Stimulated activated CD8-positive, alpha-beta memory T cell treated with anti-CD3 and anti-CD28 coated beads, Interleukin-12 subunit alpha, Interleukin-12 subunit beta, amount 100 ng/mL, for 24 hours (primary cell): ENCODE measurements at regions not wholly inside any gene's neighbourhood (a gene's known extent, or its start where the extent isn't known, plus 50 kb on each side); places are given as distances from the start of the nearest gene placed in this dataset.
"Not testable (repeated sequence)": the region's sequence is repeated elsewhere in the genome, so short reads cannot be mapped to it uniquely, and the experiment has no call there.

Experiments used
- DNase-seq: peaks from one replicate; pipeline ENCODE4 v3.0.0-alpha.2; 2020; ENCODE audit errors: extremely low read depth

DNA sequence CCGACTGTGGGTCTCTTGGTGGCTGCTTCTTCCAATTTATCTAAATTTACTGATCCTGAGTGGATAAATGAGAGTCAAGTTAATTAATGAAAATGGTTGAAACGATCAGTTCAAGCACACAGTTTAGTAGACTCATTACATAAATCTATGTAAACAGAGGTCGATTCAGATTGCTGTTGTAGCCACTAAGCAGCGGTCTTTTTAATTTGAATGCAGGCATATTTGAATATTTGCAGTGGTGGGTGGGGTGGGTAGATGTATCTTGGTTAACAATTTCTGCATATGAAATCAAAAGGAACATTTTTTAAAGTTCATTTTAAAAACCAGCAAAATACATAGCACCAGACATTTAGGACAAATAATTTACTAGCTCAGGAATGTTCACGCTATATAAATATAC lies 325.9 kb downstream of the KLF12 start:
- DNase-seq = no peak

DNA sequence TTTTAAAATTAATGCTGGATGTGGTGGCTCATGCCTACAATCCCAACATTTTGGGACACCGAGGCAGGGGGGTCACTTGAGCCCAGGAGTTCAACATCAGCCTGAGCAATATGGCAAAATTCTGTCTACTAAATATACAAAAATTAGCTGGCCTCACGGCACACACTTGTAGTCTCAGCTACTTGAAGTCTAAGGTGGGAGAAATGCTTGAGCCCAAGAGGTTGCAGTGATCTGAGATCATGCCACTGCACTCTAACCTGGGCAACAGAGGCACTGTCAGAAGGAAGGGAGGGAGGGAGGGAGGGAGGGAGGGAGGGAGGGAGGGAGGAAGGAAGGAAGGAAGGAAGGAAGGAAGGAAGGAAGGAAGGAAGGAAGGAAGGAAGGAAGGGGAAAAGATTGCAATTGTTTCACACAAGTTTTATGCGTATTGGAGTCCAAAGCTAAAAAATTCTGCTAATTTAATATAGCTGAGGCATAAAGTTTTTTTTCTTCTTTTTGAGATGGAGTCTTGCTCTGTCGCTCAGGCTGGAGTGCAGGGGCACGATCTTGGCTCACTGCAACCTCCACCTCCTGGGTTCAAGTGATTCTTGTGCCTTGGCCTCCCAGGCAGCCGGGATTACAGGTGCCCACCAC lies 328.8 kb downstream of the KLF12 start:
- DNase-seq = not testable (repeated sequence)

DNA sequence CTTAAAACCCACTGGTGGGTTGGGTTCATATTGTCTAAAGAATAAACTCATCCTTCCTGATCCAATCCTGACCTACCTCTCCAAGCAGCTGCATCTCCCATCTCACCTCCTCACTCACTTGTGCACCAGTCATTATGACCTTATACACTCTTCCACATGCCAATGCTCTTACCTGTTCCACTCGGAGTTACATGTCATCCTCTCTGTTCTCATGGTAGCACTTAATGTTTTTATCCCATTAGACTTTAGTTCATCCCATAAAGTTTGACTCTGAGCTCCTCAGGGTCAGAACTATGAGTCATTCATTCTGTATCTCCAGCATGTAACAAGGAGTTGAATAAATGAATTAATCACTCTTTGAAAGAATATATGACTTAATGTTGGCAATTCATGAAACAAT lies 330.2 kb downstream of the KLF12 start:
- no peak for DNase-seq

DNA sequence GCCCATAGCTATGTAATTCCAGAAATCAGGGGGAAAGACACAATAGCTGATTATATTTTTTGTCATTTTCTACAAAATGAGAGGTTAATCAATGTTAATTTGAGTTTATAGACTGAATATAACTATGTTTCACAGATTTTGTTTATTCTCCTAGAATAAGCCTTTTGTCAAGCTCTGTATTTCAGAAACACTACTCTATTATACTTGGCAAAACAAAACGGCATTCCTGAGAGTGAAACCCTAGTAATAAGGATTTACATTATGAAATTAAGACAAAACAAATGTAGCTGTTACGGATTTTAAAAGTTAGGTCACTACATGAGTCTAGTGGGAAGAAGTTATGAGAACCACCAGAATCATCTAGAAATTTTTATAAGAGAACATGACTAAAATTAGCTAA lies 334.2 kb downstream of the KLF12 start:
- DNase-seq = no peak

DNA sequence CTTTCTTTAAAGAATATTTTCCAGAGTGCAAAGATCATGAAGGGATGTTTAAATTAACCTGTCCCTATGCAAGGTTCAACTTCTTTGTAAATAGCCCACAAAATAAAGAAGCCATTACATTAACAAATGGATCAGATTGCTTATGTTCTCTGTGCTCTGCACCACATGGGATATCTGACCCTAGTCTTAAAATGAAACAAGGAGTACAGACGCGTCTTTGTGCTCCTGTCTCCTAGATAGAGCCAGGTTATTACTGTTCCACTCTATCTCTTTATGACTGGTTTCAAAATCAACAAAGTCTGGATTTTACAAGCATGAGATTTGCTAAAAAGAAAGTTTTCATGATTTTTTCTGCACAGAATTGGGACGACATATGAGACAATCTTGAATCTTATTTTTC lies 339.4 kb downstream of the KLF12 start:
- DNase-seq = no peak

DNA sequence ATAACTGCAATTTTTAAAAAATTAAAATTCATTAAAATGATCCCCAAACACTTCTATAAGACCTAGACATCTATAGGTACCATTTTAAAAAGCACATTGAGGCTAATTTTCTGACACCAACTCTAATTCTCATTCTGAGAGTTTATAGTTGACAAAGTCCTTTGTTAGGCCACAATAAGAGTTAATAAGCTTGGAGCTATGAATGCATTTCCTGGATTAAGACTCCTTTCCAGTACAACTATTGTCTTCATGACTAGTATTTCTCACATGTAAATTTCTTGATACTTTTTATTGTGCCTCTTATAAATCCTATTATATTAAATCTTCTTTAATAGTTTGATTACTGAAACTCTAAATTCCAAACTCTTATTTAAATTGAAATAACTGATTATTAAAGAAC lies 340.8 kb downstream of the KLF12 start:
- DNase-seq = no peak

DNA sequence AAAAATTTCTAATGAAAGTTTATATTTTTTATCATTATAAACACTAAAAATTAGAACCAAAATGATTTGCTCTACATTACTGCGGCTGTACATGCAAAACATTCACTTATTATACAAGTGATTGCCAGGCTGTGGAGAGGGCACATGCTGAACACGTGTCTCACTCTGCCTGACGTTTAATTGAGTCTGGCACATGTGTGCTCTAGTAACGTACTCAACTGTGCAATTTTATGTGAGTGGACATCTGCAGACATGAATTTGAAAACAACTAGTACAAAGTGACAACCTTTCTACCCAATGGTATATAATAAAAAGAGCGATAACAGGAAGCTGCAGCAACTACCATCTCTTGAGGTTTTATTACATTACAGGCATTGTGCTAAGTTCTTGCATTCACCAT lies 341.4 kb downstream of the KLF12 start:
- no peak for DNase-seq

DNA sequence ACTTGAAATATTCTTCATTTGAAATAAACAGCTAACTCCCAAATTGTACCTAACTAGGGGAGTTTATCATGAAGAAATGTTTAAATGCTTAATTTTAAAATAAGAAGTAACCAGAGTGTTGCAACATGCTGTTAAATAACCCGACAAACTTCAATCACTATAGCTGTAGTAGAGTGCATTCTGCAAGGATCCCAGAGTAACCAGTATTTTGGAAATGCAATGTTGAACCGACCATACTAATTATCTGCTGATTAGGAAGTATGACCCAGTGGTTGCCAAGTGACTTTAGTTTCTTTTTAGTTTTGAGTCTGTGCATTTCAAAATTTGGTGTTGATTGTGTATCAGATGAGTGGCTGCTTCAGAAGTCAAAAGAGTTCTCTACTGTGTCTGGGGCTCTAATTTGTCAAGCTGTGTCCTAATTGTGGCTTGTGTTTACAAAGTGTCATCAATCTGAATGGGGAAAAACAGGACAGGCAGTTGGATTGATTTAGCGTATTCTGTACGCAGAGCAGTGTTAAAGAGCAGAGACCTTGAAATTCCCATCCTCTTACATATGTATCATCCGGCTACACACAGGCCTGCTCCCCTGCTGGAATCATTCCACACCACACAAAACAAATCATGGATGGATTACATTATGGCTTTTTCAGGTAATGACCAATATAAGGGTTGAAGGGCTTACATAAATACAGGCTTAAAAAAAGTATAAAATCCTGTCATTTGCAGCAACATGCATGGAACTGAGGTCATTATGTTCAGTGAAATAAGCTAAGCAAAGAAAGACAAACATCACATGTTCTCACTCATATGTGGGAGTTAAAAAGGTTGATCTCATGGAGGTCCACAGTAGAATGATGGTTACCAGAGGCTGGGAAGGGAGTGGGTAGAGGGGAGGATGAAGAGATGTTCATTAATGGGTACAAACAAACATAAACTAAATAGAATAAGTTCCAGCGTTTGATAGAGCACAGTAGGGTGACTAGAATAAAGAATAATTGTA lies 351.5 kb downstream of the KLF12 start:
- no peak for DNase-seq

DNA sequence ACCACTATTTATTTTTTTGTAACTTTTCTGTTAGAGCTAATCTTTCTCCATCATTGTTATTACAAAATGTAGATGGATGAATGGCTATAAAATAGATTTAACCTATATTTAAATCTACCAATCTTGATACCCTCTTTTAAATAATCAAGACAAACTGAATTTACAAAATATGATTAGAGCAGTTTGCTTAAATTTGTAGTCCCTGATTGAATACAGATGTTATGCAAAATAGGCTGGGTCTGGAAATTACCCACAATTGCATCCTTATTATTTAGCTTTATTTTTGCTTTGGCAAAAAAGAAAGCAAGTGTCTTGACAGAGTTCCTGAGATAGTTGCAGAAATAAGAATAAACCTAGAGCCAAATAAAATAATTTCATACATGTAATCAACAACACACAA lies 352.8 kb downstream of the KLF12 start:
- no peak for DNase-seq

DNA sequence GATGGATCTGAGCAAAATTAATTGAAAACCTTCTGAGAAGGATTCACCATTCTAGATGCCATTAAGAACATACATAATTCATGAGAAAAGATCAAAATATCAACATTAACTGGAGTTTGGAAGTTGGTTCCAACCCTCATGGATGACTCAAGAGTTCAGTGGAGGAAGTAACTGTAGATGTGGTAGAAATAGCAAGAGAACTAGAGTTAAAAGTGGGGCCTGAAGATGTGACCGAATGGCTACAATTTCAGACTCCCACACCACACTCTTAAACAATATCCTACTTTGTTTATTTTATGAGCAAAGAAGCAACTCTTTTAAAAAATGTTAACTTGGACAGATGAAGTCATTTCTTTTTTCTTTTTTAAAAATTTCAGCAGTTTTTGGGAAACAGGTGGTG lies 354.3 kb downstream of the KLF12 start:
- DNase-seq = no peak

DNA sequence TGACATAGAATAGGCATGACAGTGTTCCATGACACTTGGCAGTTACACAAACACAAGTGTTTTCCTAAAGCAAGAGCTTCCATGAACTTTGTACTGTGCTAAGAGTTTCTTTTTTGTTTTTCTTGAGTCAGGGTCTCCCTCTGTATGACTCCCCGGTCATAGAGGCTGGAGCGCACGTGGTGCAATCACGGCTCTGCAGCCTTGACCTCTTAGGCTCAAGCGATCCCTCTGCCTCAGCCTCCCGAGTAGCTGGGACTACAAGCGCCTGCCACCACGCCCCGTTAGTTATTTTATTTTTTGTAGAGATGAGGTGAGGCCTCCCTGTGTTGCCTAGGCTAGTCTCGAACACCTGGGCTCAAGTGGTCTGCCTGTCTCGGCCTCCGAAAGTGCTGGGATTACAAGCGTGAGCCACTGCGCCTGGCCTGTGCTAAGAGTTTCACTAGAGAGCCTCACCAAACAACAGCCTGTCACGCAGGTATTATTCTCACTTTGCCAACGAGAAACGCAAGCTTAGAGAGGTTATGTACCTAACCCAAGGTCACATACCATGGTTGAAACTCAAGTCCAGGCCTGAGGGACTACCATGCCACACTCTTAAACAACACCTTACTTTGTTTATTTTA lies 355.9 kb downstream of the KLF12 start:
- DNase-seq = no peak

DNA sequence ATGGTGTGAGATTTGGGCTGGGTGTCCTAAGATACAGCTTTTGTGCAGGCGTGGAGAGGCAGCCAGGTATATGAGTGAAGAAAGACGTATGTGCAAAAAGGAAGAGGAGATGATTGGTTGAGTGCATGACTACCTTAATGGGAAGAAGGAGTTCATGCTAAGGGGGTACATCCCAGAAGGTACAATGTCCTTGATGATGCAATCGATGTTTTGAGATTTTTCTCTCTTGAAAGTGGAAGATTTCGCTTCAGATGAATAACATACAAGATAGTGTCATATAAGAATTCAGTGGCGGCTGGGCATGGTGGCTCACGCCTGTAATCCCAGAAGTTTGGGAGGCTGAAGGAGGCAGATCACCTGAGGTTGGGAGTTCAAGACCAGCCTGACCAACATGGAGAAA lies 357.1 kb downstream of the KLF12 start:
- no peak for DNase-seq

DNA sequence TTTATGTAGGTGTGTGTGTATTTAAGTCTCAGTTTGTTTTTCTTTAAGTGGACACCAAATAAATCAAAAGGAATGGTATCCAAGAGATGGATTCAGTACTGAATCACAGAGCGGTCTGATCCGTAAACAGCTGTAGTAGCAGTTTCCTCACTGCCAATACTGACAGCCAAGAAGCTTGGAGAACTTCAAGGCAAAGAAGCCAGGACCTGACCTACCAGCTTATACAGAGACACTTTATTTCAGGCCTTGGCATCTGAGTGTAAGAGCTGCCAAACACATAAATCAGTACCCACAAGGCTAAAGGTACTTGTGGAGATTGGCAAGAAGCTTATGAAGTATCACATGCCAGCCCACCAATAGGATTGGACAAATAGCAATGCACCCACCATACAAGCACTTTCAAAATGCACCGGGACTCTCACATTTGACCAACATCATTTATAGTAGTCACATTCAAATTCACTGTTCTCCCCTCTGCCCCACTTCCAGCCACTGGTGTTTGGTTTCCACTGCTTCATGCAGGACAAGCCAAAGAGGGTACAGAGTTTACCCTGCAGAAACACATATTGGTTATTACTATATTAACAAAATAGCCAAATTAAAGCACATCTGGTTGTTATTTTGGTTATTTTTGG lies 357.9 kb downstream of the KLF12 start:
- no peak for DNase-seq

DNA sequence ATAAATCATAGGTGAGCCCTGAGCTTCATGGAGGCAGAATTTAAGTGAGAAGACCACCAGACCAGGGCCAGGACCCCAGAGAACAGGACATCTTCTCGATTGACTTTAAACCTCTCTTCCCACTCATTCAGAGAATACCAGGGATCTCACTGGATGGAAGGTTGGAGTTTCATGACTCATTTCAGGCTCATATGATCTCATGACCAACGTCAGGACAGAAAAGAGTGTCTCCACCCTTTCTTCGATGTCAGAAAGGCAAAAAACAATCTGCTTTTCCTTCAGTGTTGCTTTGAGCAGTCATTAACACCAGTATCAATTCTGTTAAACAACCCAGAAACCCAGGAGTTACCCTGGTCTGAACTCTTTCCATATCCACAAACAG lies 361.0 kb downstream of the KLF12 start:
- no peak for DNase-seq

DNA sequence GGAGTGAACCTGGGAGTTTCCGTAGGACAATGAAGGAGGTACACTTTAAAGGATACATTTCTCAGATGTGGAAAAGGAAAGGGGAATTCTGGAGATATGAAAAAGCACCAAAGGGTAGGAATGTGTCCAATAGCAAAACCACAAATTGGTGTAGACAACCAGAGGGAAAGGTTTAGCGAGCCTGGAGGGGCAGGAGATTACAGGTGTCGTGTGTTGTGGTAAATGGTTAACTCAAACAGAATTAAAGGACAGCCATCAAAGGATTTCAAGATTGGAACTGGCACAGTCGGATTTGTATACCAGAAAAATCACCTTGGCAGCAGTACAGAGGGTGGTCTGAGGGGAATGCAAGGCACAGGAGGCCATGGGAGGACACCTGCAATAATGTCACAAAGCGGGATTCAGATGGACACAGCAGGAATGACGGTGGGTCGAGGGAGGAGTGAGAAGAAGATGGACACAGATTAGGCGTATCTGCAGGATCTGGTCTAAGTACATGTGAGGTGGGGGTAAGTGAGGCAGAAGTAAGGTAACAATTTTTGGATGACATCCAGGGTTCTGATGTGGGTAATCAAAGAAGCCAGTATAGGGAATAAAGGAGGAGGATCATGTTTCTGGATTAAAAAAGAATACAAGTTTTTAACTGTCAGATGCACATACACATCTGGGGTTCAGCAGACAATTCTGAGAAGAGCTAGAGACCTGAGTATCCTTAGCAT lies 361.6 kb downstream of the KLF12 start:
- DNase-seq = no peak

DNA sequence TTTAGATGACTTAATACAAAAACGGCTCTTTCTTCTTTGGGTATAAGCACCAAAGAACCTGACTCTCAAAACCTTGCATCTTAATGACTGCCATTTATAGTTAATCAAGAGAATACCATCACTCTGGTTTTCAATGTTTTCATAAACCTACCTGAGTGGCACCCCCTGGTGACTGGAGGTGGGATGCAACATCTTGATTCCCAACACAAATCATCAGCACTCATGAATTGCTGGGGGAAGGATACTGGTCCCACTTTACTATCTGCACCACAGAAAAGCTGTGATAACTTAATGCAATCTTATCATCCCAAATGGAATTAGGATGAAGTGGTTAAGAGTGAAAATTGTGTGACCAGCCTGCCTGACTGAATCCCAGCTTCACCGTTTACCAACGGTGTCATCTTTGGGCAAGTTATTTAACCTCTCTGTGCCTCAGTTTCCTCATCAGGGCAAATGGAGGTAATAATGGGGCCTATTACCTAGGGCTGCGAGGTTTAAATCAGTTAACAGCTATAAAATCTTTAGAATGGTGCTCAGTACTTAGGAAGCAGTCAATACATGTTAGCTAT lies 366.4 kb downstream of the KLF12 start:
- DNase-seq = no peak

DNA sequence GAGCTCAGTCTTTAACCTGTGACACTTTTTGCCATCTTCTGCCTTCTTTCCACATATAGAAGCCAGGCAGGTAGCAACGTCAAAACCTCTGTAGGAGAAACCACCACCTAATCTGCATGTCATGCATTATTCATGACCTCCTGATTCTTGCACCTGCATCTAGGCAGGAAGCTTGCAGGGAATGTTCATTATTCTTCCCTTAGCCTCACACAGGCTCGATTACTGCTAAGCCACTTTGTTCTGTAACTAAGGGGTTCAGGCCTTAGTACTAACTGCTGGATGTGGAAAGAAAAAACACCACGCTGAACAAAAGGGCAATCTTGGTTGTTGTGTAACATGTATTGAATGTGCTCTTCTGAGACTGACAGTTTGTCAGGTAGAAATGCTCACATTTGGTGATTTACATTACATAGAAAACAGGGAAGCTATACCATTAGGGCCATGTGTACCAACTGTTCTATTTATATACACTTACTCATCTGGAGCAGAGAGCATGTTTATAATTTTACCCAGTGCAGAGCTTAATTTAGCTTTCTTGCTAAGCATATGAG lies 366.9 kb downstream of the KLF12 start:
- DNase-seq = no peak

DNA sequence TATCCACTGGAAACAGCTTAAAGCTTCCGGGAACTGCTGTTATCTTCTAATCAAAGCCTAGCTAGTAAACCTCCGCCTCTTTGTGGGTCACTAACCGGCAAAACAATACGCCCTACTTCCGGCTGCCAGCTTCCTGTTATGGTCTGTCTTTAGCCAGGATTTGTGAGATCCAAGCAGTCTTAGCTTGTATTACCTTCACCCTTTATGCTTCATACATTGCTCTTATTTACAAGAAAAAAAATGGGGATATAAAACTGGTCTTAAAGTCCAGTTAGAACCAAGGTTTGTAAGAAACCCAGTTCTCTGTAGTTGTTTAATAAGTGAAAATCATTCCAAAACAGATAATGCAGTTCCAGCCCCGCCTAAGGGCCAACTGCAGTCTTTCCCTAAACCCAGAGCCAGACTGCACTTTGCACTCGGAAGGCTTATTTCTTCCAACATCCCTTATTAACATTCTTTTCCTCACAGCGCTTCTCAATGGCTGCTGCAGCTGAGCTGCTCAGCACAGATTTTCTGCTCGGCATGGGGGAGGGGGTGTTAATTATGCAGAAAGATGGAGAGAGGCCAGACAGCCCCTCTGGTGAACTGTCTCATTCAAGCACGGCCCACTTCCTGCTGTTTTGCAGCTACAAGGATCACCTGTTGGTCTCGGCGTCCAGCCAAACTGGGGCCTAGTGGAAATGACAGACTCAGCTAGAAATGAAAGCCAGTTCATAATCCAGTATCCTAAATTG lies 368.4 kb downstream of the KLF12 start:
- DNase-seq = peak; percentile 17

DNA sequence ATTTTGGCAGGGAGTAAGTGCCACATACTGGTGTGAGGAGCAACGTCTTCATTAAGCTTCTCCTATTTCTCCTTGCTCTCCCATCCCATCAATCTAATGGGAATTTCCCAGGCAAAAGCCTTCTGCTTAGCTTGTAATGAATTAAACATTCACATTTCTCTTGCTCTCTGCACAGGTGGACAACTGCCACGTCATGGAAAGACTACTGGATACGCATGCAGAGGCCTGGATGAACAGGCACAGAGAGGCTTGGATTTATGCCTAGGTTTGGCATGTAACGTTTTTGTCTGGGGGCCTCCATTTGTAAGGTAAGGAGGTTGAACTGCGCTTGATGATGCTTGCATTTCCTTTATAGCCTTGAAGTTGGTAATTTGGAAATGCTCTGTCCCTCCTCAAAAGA lies 374.8 kb downstream of the KLF12 start:
- DNase-seq = no peak

DNA sequence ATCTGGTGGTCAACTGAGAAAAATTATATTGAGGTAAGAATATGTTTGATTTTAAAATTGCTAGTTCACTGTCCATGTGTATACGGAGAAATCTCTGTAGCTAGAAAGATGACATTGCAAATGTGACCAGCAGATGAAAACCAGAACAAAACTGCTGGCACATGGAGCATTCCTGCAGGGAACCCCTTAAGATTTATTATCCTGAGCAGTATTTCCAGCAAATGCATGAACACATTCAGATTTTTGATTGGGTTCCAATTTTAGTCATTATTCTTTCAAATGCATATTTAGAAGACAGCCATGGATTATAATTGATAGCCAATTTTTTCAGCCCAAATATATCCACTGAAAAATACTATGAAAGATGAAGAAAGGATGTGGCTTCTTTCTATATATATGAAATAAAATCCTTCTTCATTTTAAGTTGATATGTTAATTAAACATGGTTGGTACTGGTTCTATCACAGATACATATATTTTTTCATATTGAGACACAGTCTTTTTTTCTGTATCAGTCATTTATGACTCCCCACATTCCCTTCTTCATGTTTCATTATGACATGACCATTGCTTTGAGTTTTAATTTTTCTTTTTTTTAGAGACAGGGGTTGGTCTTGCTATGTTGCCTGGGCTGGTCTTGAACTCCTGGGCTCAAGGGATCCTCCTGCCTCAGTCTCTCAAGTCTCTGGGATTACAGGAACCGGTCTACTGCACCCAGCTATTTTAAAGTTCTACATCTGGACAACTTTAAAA lies 376.5 kb downstream of the KLF12 start:
- no peak for DNase-seq
